Right atrium auricular region (tissue), 2 donors: ENCODE measurements at regions not wholly inside any gene's neighbourhood (a gene's known extent, or its start where the extent isn't known, plus 50 kb on each side); places are given as distances from the start of the nearest gene placed in this dataset.
A peak's percentile ranks its signal among the peaks of the same experiment; 100 is the strongest.

ENCODE experiments used
- DNase-seq: peaks from one replicate; pipeline ENCODE4 v3.0.0-alpha.2; 2019; ENCODE audit warnings: low spot score
- H3K27ac ChIP-seq, 2 donors: fragments of 200-600 bp; sonication (generic); 1 replicate in 1 of 2; 2 replicates in 1 of 2; pipeline ENCODE4 v1.5.1; 2016 to 2019
- H3K27me3 ChIP-seq, 2 donors: fragments of 200-600 bp; sonication (generic); one replicate each; pipeline versions ENCODE4 v1.5.1 to v1.6.0; 2017 to 2019
- H3K36me3 ChIP-seq: fragments of 200-600 bp; sonication (generic); one replicate; pipeline ENCODE4 v1.5.1; 2016
- H3K4me1 ChIP-seq, 2 donors: fragments of 200-600 bp; sonication (generic); one replicate each; pipeline versions ENCODE4 v1.5.1 to v1.6.0; 2017 to 2019
- H3K4me3 ChIP-seq, 2 donors: fragments of 200-600 bp; sonication (generic); 1 replicate in 1 of 2; 2 replicates in 1 of 2; pipeline ENCODE4 v1.5.1; 2017 to 2019; ENCODE audit warnings: mild to moderate bottlenecking in 1 of 2, moderate library complexity in 1 of 2
- H3K9me3 ChIP-seq, 2 donors: fragments of 200-600 bp; sonication (generic); one replicate each; pipeline ENCODE4 v1.5.1; 2019
- TF ChIP-seq, protein P1 (sequence below), 2 donors: fragments of 200-600 bp; sonication (generic); IDR thresholded peaks; one replicate each; pipeline ENCODE4 v1.5.1; 2019; ENCODE audit warnings: antibody characterized with exemption in 2 of 2

GRCh38 chr2:140178234-140178633 lies 1398.0 kb upstream of the NXPH2 start:
- no peak for DNase-seq
- Histone ChIP-seq H3K27ac (peak overlapping the region in 1 of 2 donors; percentile 1), H3K4me1 (no peaks in the 10 kb centered on the region), H3K4me3 (no peak overlapping the region), H3K36me3 (no peaks in the 10 kb centered on the region), H3K9me3 (no peaks in the 10 kb centered on the region), H3K27me3 (no peaks in the 10 kb centered on the region)
- TF ChIP-seq, protein P1, sequence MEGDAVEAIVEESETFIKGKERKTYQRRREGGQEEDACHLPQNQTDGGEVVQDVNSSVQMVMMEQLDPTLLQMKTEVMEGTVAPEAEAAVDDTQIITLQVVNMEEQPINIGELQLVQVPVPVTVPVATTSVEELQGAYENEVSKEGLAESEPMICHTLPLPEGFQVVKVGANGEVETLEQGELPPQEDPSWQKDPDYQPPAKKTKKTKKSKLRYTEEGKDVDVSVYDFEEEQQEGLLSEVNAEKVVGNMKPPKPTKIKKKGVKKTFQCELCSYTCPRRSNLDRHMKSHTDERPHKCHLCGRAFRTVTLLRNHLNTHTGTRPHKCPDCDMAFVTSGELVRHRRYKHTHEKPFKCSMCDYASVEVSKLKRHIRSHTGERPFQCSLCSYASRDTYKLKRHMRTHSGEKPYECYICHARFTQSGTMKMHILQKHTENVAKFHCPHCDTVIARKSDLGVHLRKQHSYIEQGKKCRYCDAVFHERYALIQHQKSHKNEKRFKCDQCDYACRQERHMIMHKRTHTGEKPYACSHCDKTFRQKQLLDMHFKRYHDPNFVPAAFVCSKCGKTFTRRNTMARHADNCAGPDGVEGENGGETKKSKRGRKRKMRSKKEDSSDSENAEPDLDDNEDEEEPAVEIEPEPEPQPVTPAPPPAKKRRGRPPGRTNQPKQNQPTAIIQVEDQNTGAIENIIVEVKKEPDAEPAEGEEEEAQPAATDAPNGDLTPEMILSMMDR (IDR thresholded peaks at IDR 0.05), result no peak

- no peaks in the 10 kb centered on the region for H3K4me1 ChIP-seq
- DNase-seq, result no peak
Observed at GRCh38 chr2:140177086-140177485, 1396.9 kb upstream of the NXPH2 start.

GRCh38 chr2:140173790-140174189 lies 1393.6 kb upstream of the NXPH2 start:
- Histone ChIP-seq H3K9me3 (peaks cover 0 to 12% of the 10 kb centered on the region in 2 donors), H3K4me3 (no peak overlapping the region), H3K27ac (no peak overlapping the region), H3K36me3 (no peaks in the 10 kb centered on the region), H3K27me3 (no peaks in the 10 kb centered on the region), H3K4me1 (no peaks in the 10 kb centered on the region)
- TF ChIP-seq, protein P1 (IDR thresholded peaks at IDR 0.05), result no peak
- DNase-seq, result no peak

More at GRCh38 chr2:140177086-140177485, 1396.9 kb upstream of the NXPH2 start:
- Histone ChIP-seq H3K4me3 (no peak overlapping the region), H3K36me3 (no peaks in the 10 kb centered on the region), H3K27ac (peak overlapping the region in 1 of 2 donors; percentile 1), H3K9me3 (no peaks in the 10 kb centered on the region), H3K27me3 (no peaks in the 10 kb centered on the region)
- TF ChIP-seq, protein P1 (IDR thresholded peaks at IDR 0.05), result no peak

GRCh38 chr2:140164449-140164848 lies 1384.3 kb upstream of the NXPH2 start:
- Histone ChIP-seq H3K36me3 (no peaks in the 10 kb centered on the region), H3K27ac (no peak overlapping the region), H3K9me3 (peaks cover 0 to under 1% of the 10 kb centered on the region in 2 donors), H3K27me3 (no peaks in the 10 kb centered on the region), H3K4me3 (no peak overlapping the region), H3K4me1 (no peaks in the 10 kb centered on the region)
- TF ChIP-seq, protein P1 (IDR thresholded peaks at IDR 0.05), result no peak
- no peak for DNase-seq

- no peaks in the 10 kb centered on the region for H3K9me3 ChIP-seq
- H3K36me3 ChIP-seq, result no peaks in the 10 kb centered on the region
- DNase-seq, result no peak
- no peaks in the 10 kb centered on the region for H3K4me1 ChIP-seq
- TF ChIP-seq, protein P1 (IDR thresholded peaks at IDR 0.05), result no peak
- no peaks in the 10 kb centered on the region for H3K27me3 ChIP-seq
- H3K4me3 ChIP-seq, result no peak overlapping the region
- H3K27ac ChIP-seq, result no peak overlapping the region
Observed at GRCh38 chr2:140158259-140158658, 1378.1 kb upstream of the NXPH2 start.

DNA sequence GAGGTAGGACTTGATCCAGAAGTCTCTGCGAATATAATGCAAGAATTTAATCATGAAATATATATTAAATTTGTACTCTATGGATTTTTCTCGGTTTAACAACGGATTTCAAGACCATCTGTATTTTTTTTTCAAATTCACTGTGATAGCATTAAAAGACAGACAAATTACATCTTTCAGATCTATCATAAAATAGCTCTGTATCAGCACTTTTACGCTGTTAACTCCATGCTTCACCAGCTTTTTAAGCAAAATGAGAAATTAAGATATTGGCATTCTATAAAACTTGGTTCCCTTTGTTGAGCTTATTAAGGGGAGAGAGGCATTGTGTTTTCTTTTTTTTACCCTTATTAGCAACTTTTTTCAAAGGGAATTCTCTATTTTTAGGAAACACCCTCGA lies 1377.6 kb upstream of the NXPH2 start:
- TF ChIP-seq, protein P1 (IDR thresholded peaks at IDR 0.05), result no peak
- no peaks in the 10 kb centered on the region for H3K9me3 ChIP-seq

More for the DNA sequence above, 1377.6 kb upstream of the NXPH2 start:
- Histone ChIP-seq H3K27ac (no peak overlapping the region), H3K4me1 (no peaks in the 10 kb centered on the region), H3K4me3 (no peak overlapping the region), H3K36me3 (no peaks in the 10 kb centered on the region), H3K27me3 (no peaks in the 10 kb centered on the region)
- DNase-seq, result no peak
